Loucy (cell line): ENCODE measurements at regions not wholly inside any gene's neighbourhood (a gene's known extent, or its start where the extent isn't known, plus 50 kb on each side); places are given as distances from the start of the nearest gene placed in this dataset.

Experiments used
- H2AFZ ChIP-seq: fragments of 200-600 bp; sonication (generic); 2 replicates; pipeline ENCODE4 v1.6.0; 2016; ENCODE audit warnings: antibody characterized with exemption, mild to moderate bottlenecking, low read length, moderate library complexity
- H3F3A ChIP-seq: fragments of 200-600 bp; 2 replicates; pipeline ENCODE4 v1.6.0; 2016; ENCODE audit warnings: antibody characterized with exemption, low read depth, mild to moderate bottlenecking
- H3K27me3 ChIP-seq: fragments of 200-600 bp; sonication (generic); 2 replicates; pipeline ENCODE4 v1.6.1; 2014; ENCODE audit warnings: low read length, mild to moderate bottlenecking; ENCODE audit not compliant: insufficient read depth, poor library complexity, severe bottlenecking
- H3K36me3 ChIP-seq: fragments of 200-600 bp; sonication (generic); 2 replicates; pipeline ENCODE4 v1.6.1; 2016; ENCODE audit warnings: low read length; ENCODE audit not compliant: insufficient read depth
- H3K4me1 ChIP-seq: fragments of 200-600 bp; sonication (generic); 2 replicates; pipeline ENCODE4 v1.5.1; 2014; ENCODE audit warnings: low read length, mild to moderate bottlenecking; ENCODE audit not compliant: insufficient read depth, poor library complexity, severe bottlenecking
- H3K4me2 ChIP-seq: fragments of 200-600 bp; sonication (generic); 2 replicates; pipeline ENCODE4 v1.6.0; 2014; ENCODE audit warnings: antibody characterized with exemption, low read length, low read depth, mild to moderate bottlenecking; ENCODE audit not compliant: poor library complexity, severe bottlenecking
- H3K4me3 ChIP-seq: fragments of 200-600 bp; sonication (generic); 2 replicates; pipeline ENCODE4 v1.5.1; 2014; ENCODE audit warnings: low read length, mild to moderate bottlenecking, mixed read lengths; ENCODE audit not compliant: poor library complexity, severe bottlenecking
- H3K79me2 ChIP-seq: fragments of 200-600 bp; sonication (generic); 2 replicates; pipeline ENCODE4 v1.6.1; 2014; ENCODE audit warnings: low read length; ENCODE audit not compliant: insufficient read depth
- H3K9ac ChIP-seq: fragments of 200-600 bp; sonication (generic); 2 replicates; pipeline ENCODE4 v1.6.0; 2014; ENCODE audit warnings: mild to moderate bottlenecking, low read depth, low read length, moderate library complexity; ENCODE audit not compliant: poor library complexity, severe bottlenecking
- H3K9me2 ChIP-seq: fragments of 200-600 bp; sonication (generic); replicated peaks from 2 replicates; pipeline ENCODE4 v1.6.1; 2016; ENCODE audit warnings: low read depth, low read length, mixed read lengths
- H3K9me3 ChIP-seq: fragments of 200-600 bp; sonication (generic); 2 replicates; pipeline ENCODE4 v1.6.1; 2014; ENCODE audit warnings: mild to moderate bottlenecking, antibody characterized with exemption, low read length, low read depth; ENCODE audit not compliant: insufficient read depth
- H4K20me1 ChIP-seq: fragments of 200-600 bp; sonication (generic); 2 replicates; pipeline ENCODE4 v1.6.0; 2014; ENCODE audit warnings: antibody characterized with exemption, low read length, mild to moderate bottlenecking; ENCODE audit not compliant: insufficient read depth, poor library complexity, severe bottlenecking
- CTCF ChIP-seq: fragments of 200-600 bp; sonication (generic); conservative IDR thresholded peaks from 2 replicates; pipeline ENCODE4 v1.5.1; 2014; ENCODE audit warnings: mild to moderate bottlenecking, antibody characterized with exemption, low read length
- EZH2phosphoT487 ChIP-seq: fragments of 200-600 bp; IDR thresholded peaks from 2 replicates; pipeline ENCODE4 v1.6.1; 2018; ENCODE audit warnings: antibody characterized with exemption, mild to moderate bottlenecking, moderate library complexity, borderline replicate concordance

- no peaks in the 10 kb centered on the region for H3F3A ChIP-seq
- no peaks in the 10 kb centered on the region for H3K9me2 ChIP-seq
- no peak overlapping the region for H3K9ac ChIP-seq
- TF ChIP-seq EZH2phosphoT487 (no peak), CTCF (no peak)
- H3K79me2 ChIP-seq, result no peaks in the 10 kb centered on the region
- H3K4me3 ChIP-seq, result no peak overlapping the region
- H3K36me3 ChIP-seq, result no peaks in the 10 kb centered on the region
- no peaks in the 10 kb centered on the region for H3K27me3 ChIP-seq
- peaks cover 3% of the 10 kb centered on the region; the same call in 1 of the 2 replicates for H3K9me3 ChIP-seq
- no peak overlapping the region for H2AFZ ChIP-seq
- H3K4me1 ChIP-seq, result no peaks in the 10 kb centered on the region
- no peak overlapping the region for H3K4me2 ChIP-seq
- no peaks in the 10 kb centered on the region for H4K20me1 ChIP-seq
These were observed 192.3 kb upstream of the SHH start for GRCh38 chr7:156004265-156005201.

GRCh38 chr7:156003220-156004162, 191.2 kb upstream of the SHH start:
- Histone ChIP-seq H3K9me2 (no peaks in the 10 kb centered on the region), H2AFZ (no peak overlapping the region), H3K4me3 (no peak overlapping the region), H3K4me1 (no peaks in the 10 kb centered on the region), H3K36me3 (no peaks in the 10 kb centered on the region), H3K9me3 (peaks cover 3% of the 10 kb centered on the region; the same call in 1 of the 2 replicates), H3K9ac (no peak overlapping the region), H3K4me2 (no peak overlapping the region), H4K20me1 (no peaks in the 10 kb centered on the region), H3K79me2 (no peaks in the 10 kb centered on the region), H3K27me3 (no peaks in the 10 kb centered on the region), H3F3A (no peaks in the 10 kb centered on the region)
- TF ChIP-seq CTCF (no peak), EZH2phosphoT487 (no peak)

- Histone ChIP-seq H3F3A (no peaks in the 10 kb centered on the region), H3K4me3 (no peak overlapping the region), H2AFZ (no peak overlapping the region), H3K4me2 (no peak overlapping the region), H3K27me3 (no peaks in the 10 kb centered on the region), H3K9me3 (peaks cover 3% of the 10 kb centered on the region; the same call in 1 of the 2 replicates), H3K9ac (no peak overlapping the region), H3K79me2 (no peaks in the 10 kb centered on the region), H4K20me1 (no peaks in the 10 kb centered on the region), H3K9me2 (no peaks in the 10 kb centered on the region), H3K36me3 (no peaks in the 10 kb centered on the region), H3K4me1 (no peaks in the 10 kb centered on the region)
- TF ChIP-seq EZH2phosphoT487 (no peak), CTCF (no peak)
These were observed 190.3 kb upstream of the SHH start for GRCh38 chr7:156002362-156003066.
